H1 (cell line): ENCODE measurements at regions not wholly inside any gene's neighbourhood (a gene's known extent, or its start where the extent isn't known, plus 50 kb on each side); places are given as distances from the start of the nearest gene placed in this dataset.

ENCODE experiments used
- CTCF ChIA-PET: fragments of 300-600 bp; sonication (Branson Sonifier 250); formaldehyde crosslinking; loops from one replicate; lab custom pipeline; 2021; ENCODE audit not compliant: partially characterized antibody; lab: Charles Lee
- POLR2A ChIA-PET: fragments of 300-600 bp; sonication (Branson Sonifier 250); formaldehyde crosslinking; loops from one replicate; lab custom pipeline; 2021; ENCODE audit warnings: inconsistent platforms; ENCODE audit not compliant: partially characterized antibody; lab: Charles Lee
- DNase-seq, 2 experiments: peaks; one replicate each; pipeline versions ENCODE4 v3.0.0 to v3.0.0-alpha.2; 2010 to 2022; ENCODE audit warnings: low spot score in 2 of 2, low read depth in 1 of 2, mixed read lengths in 1 of 2
- FAIRE-seq: peaks from 2 replicates; lab custom pipeline; 2011; peaks lifted over from hg19 to GRCh38; lab: Jason Lieb, UNC
- H2AFZ ChIP-seq: 2 replicates; pipeline ENCODE4 v1.8.1; 2012; ENCODE audit warnings: low read length, inconsistent platforms
- H2AK5ac ChIP-seq: 2 replicates; pipeline ENCODE4 v1.6.1; 2013; ENCODE audit warnings: low read depth, low read length
- H2BK120ac ChIP-seq: replicated peaks from 2 replicates; pipeline ENCODE3; 2013; ENCODE audit warnings: low read depth, low read length, inconsistent platforms
- H2BK12ac ChIP-seq: 2 replicates; pipeline ENCODE4 v1.6.1; 2013; ENCODE audit warnings: low read depth, low read length
- H2BK15ac ChIP-seq: 2 replicates; pipeline ENCODE4 v1.6.1; 2013; ENCODE audit warnings: low read length
- H2BK20ac ChIP-seq: 2 replicates; pipeline ENCODE4 v1.6.1; 2013; ENCODE audit warnings: low read length
- H2BK5ac ChIP-seq: 2 replicates; pipeline ENCODE4 v1.6.1; 2013; ENCODE audit warnings: low read depth, low read length
- H3K14ac ChIP-seq: 2 replicates; pipeline ENCODE4 v1.6.1; 2013; ENCODE audit warnings: inconsistent platforms; ENCODE audit not compliant: insufficient read length
- H3K18ac ChIP-seq: 2 replicates; pipeline ENCODE4 v1.6.1; 2013; ENCODE audit warnings: low read length; ENCODE audit errors: extremely low read depth
- H3K23ac ChIP-seq: 2 replicates; pipeline ENCODE4 v1.6.1; 2013; ENCODE audit warnings: inconsistent platforms; ENCODE audit not compliant: insufficient read length
- H3K23me2 ChIP-seq: 2 replicates; pipeline ENCODE4 v1.6.1; 2013; ENCODE audit warnings: low read depth, low read length
- H3K27ac ChIP-seq: 2 replicates; pipeline ENCODE4 v1.6.1; 2011; ENCODE audit warnings: low read depth, low read length, inconsistent platforms
- H3K27me3 ChIP-seq, 4 experiments: replicated peaks in 1 of 4; 1 replicate in 1 of 4; 2 replicates in 3 of 4; pipeline versions ENCODE4 v1.6.1 to v1.8.1; 2011 to 2013; ENCODE audit warnings: low read length in 3 of 4, mild to moderate bottlenecking in 3 of 4, inconsistent platforms in 2 of 4, mixed read lengths in 2 of 4, moderate library complexity in 1 of 4; ENCODE audit not compliant: control insufficient read depth in 3 of 4, insufficient read depth in 3 of 4; ENCODE audit errors: extremely low read depth in 1 of 4
- H3K36me3 ChIP-seq, 4 experiments: 2 replicates each; pipeline versions ENCODE4 v1.6.1 to v1.8.1; 2011 to 2013; ENCODE audit warnings: mild to moderate bottlenecking in 4 of 4, low read length in 3 of 4, moderate library complexity in 2 of 4, control low read depth in 1 of 4, inconsistent platforms in 1 of 4; ENCODE audit not compliant: insufficient read depth in 4 of 4, control insufficient read depth in 2 of 4
- H3K4ac ChIP-seq: replicated peaks from 2 replicates; pipeline ENCODE3; 2013; ENCODE audit warnings: low read length, low read depth, mixed read lengths, inconsistent platforms; ENCODE audit not compliant: insufficient read length
- H3K4me1 ChIP-seq, 4 experiments: replicated peaks in 1 of 4; 1 replicate in 1 of 4; 2 replicates in 3 of 4; pipeline versions ENCODE4 v1.6.1 to v1.8.1; 2011 to 2013; ENCODE audit warnings: low read length in 3 of 4, inconsistent platforms in 2 of 4, mixed read lengths in 1 of 4; ENCODE audit not compliant: insufficient read depth in 4 of 4, control insufficient read depth in 3 of 4
- H3K4me2 ChIP-seq, 2 experiments: 2 replicates each; pipeline versions ENCODE4 v1.6.1 to v1.8.1; 2011 to 2013; ENCODE audit warnings: low read depth in 2 of 2, low read length in 2 of 2, control low read depth in 1 of 2, inconsistent platforms in 1 of 2, mild to moderate bottlenecking in 1 of 2; ENCODE audit not compliant: insufficient read depth in 1 of 2
- H3K4me3 ChIP-seq, 4 experiments: fragments of 200-600, 300-600 bp in 1 of 4; sonication (generic), shearing (Covaris generic), sonication (Bioruptor Twin) in 1 of 4; 2 replicates each; pipeline versions ENCODE4 v1.5.1 to v1.8.1; 2011 to 2016; ENCODE audit warnings: low read length in 4 of 4, low read depth in 3 of 4, control low read depth in 2 of 4, inconsistent platforms in 2 of 4, mild to moderate bottlenecking in 2 of 4, mixed read lengths in 1 of 4, moderate library complexity in 1 of 4; ENCODE audit not compliant: insufficient read depth in 2 of 4; ENCODE audit errors: extremely low read depth in 1 of 4
- H3K56ac ChIP-seq: replicated peaks from 2 replicates; pipeline ENCODE3; 2013; ENCODE audit warnings: low read depth, mild to moderate bottlenecking, mixed read lengths, low read length, inconsistent platforms; ENCODE audit not compliant: insufficient read length
- H3K79me1 ChIP-seq: 2 replicates; pipeline ENCODE4 v1.6.1; 2013; ENCODE audit warnings: low read depth, low read length, control low read depth
- H3K79me2 ChIP-seq, 2 experiments: 2 replicates each; pipeline versions ENCODE4 v1.6.1 to v1.8.1; 2012 to 2013; ENCODE audit warnings: low read length in 2 of 2, mild to moderate bottlenecking in 2 of 2, inconsistent platforms in 1 of 2; ENCODE audit not compliant: insufficient read depth in 2 of 2, control insufficient read depth in 1 of 2
- H3K9ac ChIP-seq, 4 experiments: replicated peaks in 1 of 4; 1 replicate in 1 of 4; 2 replicates in 3 of 4; pipeline versions ENCODE4 v1.6.1 to v1.8.1; 2011 to 2013; ENCODE audit warnings: low read depth in 3 of 4, low read length in 3 of 4, control low read depth in 2 of 4, mild to moderate bottlenecking in 2 of 4, moderate library complexity in 2 of 4, inconsistent platforms in 1 of 4; ENCODE audit errors: extremely low read depth in 1 of 4
- H3K9me3 ChIP-seq, 2 experiments: 2 replicates each; pipeline versions ENCODE4 v1.6.1 to v1.8.1; 2012 to 2013; ENCODE audit warnings: mild to moderate bottlenecking in 2 of 2, moderate library complexity in 2 of 2, control low read depth in 1 of 2, inconsistent platforms in 1 of 2, low read depth in 1 of 2, low read length in 1 of 2, mixed read lengths in 1 of 2; ENCODE audit not compliant: insufficient read depth in 2 of 2
- H4K20me1 ChIP-seq, 2 experiments: replicated peaks in 1 of 2; 2 replicates each; pipeline versions ENCODE3 to v1.8.1; 2011 to 2013; ENCODE audit warnings: inconsistent platforms in 2 of 2, low read length in 2 of 2, mild to moderate bottlenecking in 1 of 2; ENCODE audit not compliant: insufficient read depth in 2 of 2, control insufficient read depth in 1 of 2
- H4K5ac ChIP-seq: 2 replicates; pipeline ENCODE4 v1.6.1; 2013; ENCODE audit warnings: low read length, low read depth, mixed read lengths, inconsistent platforms; ENCODE audit not compliant: insufficient read length
- H4K8ac ChIP-seq: 2 replicates; pipeline ENCODE4 v1.8.0; 2013; ENCODE audit warnings: mild to moderate bottlenecking, moderate library complexity, low read length, inconsistent platforms; ENCODE audit not compliant: insufficient read depth; ENCODE audit errors: extremely low read depth
- H4K91ac ChIP-seq: replicated peaks from 2 replicates; pipeline ENCODE3; 2013; ENCODE audit warnings: low read length, mixed read lengths, inconsistent platforms; ENCODE audit not compliant: insufficient read length
- CHD1 ChIP-seq: IDR thresholded peaks from 2 replicates; pipeline ENCODE4 v1.6.1; 2012; ENCODE audit warnings: low read depth, low read length, improper control_type of control experiment
- JUND ChIP-seq: IDR thresholded peaks from 2 replicates; pipeline ENCODE4 v1.6.1; 2011; ENCODE audit warnings: mild to moderate bottlenecking, improper control_type of control experiment, low read length
- MAFK ChIP-seq: IDR thresholded peaks from 2 replicates; pipeline ENCODE4 v1.6.1; 2012; ENCODE audit warnings: low read depth, mild to moderate bottlenecking, improper control_type of control experiment, low read length
- WGBS, 2 experiments: shearing (Covaris generic) in 1 of 2; methylation state at CpG; one replicate each; pipeline versions ENCODE4 v1.1.6 to v1.1.7; 2013 to 2015; ENCODE audit warnings: low lambda C conversion rate in 2 of 2, mixed read lengths in 2 of 2, inconsistent platforms in 1 of 2, low coverage in 1 of 2, missing lambda C conversion rate in 1 of 2; ENCODE audit not compliant: insufficient replicate concordance in 2 of 2, insufficient coverage in 1 of 2, insufficient read length in 1 of 2; ENCODE audit errors: extremely low coverage in 1 of 2, missing lambda C conversion rate in 1 of 2; 5-methylcytosine and 5-hydroxymethylcytosine counted together

GRCh38 chr1:212177542-212177941 is 107.7 kb upstream of the PPP2R5A start:
- Histone ChIP-seq H3K79me2 (no peaks in the 10 kb centered on the region), H4K91ac (no peak overlapping the region), H2BK12ac (no peak overlapping the region), H3K23ac (no peak overlapping the region), H3K56ac (no peak overlapping the region), H3K23me2 (no peaks in the 10 kb centered on the region), H3K4me3 (no peak overlapping the region), H3K36me3 (no peaks in the 10 kb centered on the region), H2BK5ac (no peak overlapping the region), H3K4ac (no peak overlapping the region), H4K8ac (no peak overlapping the region), H2AK5ac (no peak overlapping the region), H2BK15ac (no peak overlapping the region), H3K27ac (no peak overlapping the region), H3K4me1 (no peaks in the 10 kb centered on the region), H3K9me3 (no peaks in the 10 kb centered on the region), H2BK20ac (no peak overlapping the region), H3K9ac (no peak overlapping the region), H3K27me3 (no peaks in the 10 kb centered on the region), H3K14ac (no peak overlapping the region), H4K5ac (no peak overlapping the region), H3K4me2 (no peak overlapping the region), H2AFZ (no peak overlapping the region), H2BK120ac (no peak overlapping the region), H4K20me1 (no peaks in the 10 kb centered on the region), H3K79me1 (no peaks in the 10 kb centered on the region), H3K18ac (no peak overlapping the region)
- no peak for DNase-seq
- POLR2A ChIA-PET = no interaction called here
- CTCF ChIA-PET = interaction anchor here (1.1 kb wide), 1 partner anchor 9 kb away, joined by 4 read pairs; no protein-coding TSS in a partner anchor
- 100% methylated on average over 2 of the region's 2 CpGs; no CpG with 5 or more reads in 1 of the 2 experiments for WGBS, 2 experiments
- no peak for FAIRE-seq
- TF ChIP-seq JUND (no peak), MAFK (no peak), CHD1 (no peak)
